H4 (cell line): ENCODE measurements at regions not wholly inside any gene's neighbourhood (a gene's known extent, or its start where the extent isn't known, plus 50 kb on each side); places are given as distances from the start of the nearest gene placed in this dataset.

Experiments used
- DNase-seq: peaks from one replicate; pipeline ENCODE4 v3.0.0-alpha.2; 2015; ENCODE audit warnings: low spot score

DNA sequence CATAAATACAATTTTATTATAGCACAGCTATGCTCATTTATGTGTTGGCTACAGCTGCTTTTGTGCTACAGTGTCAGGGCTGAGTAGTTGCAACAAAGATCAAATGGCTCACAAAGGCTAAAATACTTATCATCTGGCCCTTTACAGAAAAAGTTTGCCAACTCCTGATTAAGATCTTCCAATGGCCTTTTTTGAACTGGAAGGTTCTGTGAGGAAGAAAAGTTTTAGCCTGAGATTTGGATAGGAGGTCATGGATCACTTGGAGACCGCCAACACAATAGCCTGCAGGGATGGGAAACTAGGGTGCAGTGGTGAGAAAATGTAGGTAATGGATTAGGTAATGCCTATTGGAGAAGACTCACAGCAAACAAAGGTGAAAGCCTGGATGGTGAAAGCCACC lies 169.8 kb downstream of the NOC3L start:
- no peak for DNase-seq

DNA sequence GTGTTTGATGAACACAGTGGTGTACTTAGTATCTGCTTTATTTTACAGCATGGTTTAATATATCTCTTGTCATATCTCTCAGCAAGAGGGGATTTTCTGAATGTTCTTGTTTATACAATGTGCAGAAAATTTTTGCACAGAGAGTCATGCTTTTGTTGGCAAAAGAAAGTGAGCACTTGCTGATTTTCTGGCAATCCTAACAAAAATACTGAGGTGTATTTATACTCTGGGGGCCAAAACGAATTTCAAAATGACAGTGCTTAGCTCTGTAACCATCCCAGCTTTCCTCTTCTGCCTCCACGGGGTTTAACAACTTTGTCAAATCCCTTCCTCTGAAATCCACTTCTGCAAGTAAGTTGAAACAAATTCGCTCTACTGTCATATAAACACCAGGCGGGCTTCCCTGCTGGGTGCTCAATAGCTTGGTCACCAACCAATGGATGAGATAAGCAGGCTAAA lies 169.2 kb downstream of the NOC3L start:
- no peak for DNase-seq

- peak; percentile 20 for DNase-seq
Measured at GRCh38 chr10:94194256-94194655, 168.5 kb downstream of the NOC3L start.

DNA sequence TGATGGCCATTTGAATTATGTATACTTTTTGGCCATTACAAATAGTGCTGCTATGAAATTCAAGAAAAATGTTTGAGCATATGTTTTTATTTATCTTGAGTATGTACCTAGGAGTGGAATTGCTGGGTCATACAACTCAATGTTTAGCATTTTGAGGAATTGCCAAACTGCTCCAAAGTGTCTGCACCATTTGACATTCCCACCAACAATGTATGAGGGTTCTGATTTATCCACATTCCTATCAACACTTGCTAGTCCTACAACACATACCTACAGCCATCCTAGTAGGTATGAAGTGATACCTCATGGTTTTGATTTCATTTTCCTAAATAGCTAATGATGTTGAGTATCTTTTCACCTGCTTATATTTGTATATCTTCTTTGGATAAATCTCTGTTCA lies 165.5 kb downstream of the NOC3L start:
- DNase-seq = no peak

GRCh38 chr10:94198324-94198723 lies 164.4 kb downstream of the NOC3L start:
- no peak for DNase-seq

DNA sequence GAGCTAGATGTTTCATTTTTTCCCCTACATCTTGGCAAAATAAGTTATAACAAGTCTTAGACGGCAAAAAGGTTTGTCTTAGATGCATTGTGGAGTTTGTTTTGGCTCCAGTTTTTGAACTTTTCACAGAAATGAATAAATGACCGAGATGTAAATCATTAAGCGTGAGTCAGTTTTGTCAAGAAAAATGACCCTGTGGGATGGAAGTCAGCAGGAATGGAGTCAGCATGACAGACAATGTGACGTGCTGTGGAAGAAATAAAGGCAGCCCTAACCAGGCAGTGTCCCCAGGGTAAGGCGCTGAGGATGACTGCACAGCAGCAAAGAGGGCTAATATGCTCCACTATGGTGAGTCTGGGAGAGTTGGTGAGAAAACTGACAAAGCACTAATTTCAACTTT lies 163.2 kb downstream of the NOC3L start:
- DNase-seq = no peak

DNA sequence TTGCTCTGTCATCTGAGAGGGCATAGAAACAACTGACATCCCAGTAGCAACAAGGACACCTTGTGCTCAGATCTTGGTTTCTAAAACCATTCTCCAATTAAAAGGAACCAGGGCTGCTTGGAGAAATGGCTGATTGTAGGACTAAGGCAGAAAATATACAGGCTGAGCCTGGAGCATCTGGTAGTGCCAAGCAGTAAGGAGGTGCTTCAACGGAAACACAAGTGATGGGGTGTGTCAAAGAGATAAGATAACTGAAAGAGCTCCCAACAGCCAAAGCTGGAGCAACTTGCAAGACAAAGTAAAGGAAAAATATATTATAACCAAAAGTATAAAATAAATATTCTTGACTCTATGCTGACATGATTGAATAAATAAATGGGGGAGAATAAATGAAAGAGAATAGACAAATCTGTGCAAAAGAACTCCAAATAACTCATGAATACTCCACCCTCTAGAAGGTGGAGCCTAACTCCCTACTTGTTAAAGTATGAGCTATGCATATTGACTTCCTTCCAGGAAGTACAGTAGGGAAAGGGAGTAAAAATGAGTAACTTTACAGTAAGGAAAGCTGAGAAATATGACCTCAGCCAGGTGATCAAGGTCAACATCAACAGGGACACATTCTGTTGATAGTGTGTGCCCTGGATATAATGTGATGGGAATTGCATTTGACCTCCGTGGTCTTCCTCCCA lies 162.4 kb downstream of the NOC3L start:
- DNase-seq = no peak

- DNase-seq = no peak
Measured at GRCh38 chr10:94205396-94205831, 157.3 kb downstream of the NOC3L start.

GRCh38 chr10:94206176-94206575 lies 156.6 kb downstream of the NOC3L start:
- DNase-seq = no peak

GRCh38 chr10:94208315-94208714 lies 154.4 kb downstream of the NOC3L start:
- no peak for DNase-seq

DNA sequence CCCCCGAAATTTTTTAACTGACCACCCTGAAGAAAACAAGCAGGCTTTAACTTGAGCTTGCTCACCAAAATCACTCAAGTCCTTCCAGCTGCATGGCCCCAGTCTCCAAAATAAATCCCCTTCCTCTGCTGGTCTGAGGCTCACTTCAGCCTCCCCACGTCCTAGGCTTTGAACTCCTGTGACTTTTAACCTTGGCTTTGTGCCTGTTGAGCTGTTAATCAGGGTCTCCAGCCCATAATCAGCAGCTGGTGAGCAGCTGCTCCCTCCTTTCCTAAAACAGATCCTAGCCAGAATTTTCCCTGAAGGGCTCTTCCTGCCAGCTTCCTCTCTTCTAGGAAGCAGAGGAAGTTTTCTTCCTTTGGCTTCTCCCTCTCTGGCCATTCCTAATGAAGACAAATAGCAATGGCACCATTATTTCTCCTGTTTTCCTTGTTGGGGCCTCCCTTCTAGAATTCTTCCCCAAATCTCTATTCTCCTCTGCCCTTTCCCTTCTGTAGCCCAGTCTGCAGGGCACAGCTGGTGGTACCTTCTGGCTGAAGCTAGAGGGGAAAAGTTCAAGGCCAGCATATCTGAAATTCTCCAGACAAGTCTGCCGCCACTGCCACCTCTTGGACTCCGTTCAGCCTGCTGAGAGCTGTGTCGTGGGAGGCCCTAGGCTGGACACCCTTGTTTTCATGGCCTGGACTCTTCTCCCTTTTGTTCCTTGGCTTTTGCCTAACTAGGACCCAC lies 152.1 kb downstream of the NOC3L start:
- DNase-seq = no peak

- DNase-seq = no peak
Measured at GRCh38 chr10:94211169-94211510, 151.6 kb downstream of the NOC3L start.

DNA sequence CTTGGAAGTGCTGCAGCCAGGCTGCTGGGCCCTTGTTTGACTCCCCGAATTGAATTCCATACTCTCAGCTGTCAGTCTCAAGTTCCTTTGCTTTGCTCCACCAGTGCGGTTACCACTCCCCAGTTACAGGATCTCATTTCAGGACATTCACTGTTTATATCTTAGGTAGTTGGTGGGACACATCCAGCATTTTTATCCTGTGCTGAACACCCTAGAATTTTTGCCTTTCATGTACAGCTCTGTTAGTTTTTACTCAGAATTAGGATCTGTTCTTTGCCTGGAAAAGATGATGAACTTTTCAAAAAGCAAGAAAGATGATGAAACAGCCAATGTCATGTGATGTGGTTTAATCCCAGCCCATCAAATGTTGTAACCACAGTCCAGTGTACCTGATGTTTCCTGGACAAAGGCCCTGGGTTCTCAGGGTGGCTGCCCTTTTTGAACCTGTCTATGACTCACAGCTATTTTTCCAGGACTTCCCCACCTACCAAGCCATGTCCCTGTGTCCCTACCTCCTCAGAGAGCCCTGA lies 149.7 kb downstream of the NOC3L start:
- peak; percentile 20 for DNase-seq

- DNase-seq = no peak
Measured at GRCh38 chr10:94213980-94214379, 148.8 kb downstream of the NOC3L start.

GRCh38 chr10:94214481-94214893 lies 148.3 kb downstream of the NOC3L start:
- no peak for DNase-seq

DNA sequence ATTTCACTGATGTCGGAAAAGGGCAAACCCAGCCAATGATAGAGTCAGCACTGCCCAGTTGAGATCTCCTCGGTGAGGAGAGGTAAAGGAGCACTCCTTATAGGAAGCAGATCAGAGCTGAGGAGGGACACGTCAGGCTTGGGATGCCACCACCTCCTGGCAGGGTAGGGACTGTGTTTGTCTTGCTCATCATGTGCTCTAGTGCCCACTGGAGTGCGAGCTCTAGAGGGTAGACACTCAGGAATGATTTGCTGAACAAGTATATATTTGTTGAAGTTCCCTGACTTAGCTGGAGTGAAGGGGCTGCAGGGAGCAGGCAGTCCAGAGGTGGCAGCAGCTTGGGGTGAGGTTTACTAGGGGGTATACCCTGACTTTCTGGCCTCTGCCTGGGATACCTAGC lies 146.5 kb downstream of the NOC3L start:
- DNase-seq = no peak

GRCh38 chr10:94217411-94217810 lies 145.3 kb downstream of the NOC3L start:
- no peak for DNase-seq

DNA sequence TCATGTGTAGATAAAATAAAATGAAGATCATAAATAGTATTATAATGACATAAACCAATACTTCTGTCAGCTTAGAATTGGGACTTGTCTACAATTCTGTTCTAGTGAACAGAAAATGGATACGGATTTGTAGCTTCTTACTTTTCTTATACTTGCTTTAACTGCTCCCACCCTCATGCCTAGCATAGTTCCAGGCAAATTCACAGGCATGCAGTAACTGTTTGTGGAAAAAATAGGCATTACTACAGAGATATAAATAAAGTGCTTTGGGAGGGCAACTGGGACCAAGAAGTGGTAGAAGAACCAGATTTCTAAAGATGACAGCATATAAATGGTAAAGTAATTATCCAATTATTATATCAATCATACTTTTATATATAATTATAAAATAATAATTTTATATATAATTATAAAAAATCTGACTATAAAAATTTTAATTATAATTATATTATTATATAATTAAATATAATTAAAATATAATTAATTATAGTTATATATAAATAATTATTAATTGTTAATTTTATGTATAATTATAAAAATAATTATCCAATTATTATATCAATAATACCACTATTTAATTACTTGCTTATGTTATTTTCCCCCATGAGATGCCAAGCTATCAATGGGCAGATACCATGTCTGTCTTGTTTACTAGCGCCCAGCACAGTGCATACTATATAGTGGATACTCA lies 144.1 kb downstream of the NOC3L start:
- DNase-seq = no peak

- no peak for DNase-seq
Measured at GRCh38 chr10:94219829-94220228, 142.9 kb downstream of the NOC3L start.

- no peak for DNase-seq
Measured at GRCh38 chr10:94220717-94221116, 142.0 kb downstream of the NOC3L start.

GRCh38 chr10:94223702-94224370 lies 138.9 kb downstream of the NOC3L start:
- no peak for DNase-seq

- DNase-seq = no peak
Measured at GRCh38 chr10:94224656-94225055, 138.1 kb downstream of the NOC3L start.
